Neural crest cell (in vitro differentiated cells): ENCODE measurements at regions not wholly inside any gene's neighbourhood (a gene's known extent, or its start where the extent isn't known, plus 50 kb on each side); places are given as distances from the start of the nearest gene placed in this dataset.

Experiments
- DNase-seq: peaks from one replicate; pipeline ENCODE4 v3.0.0; 2021; ENCODE audit warnings: low read depth, mixed read lengths, low spot score
- H3K27ac Mint-ChIP-seq: one replicate; pipeline ENCODE4 v1.8.0; 2021; ENCODE audit warnings: mild to moderate bottlenecking, mixed read lengths; ENCODE audit not compliant: unreplicated experiment
- H3K27me3 Mint-ChIP-seq: 2 replicates; pipeline ENCODE4 v1.8.0; 2021; ENCODE audit warnings: low read depth, mild to moderate bottlenecking, mixed read lengths
- H3K36me3 Mint-ChIP-seq: 2 replicates; pipeline ENCODE4 v1.8.0; 2021; ENCODE audit warnings: low read depth, mild to moderate bottlenecking, mixed read lengths
- H3K4me1 Mint-ChIP-seq: 2 replicates; pipeline ENCODE4 v1.8.0; 2021; ENCODE audit warnings: mixed read lengths
- H3K4me3 Mint-ChIP-seq: one replicate; pipeline ENCODE4 v1.8.0; 2021; ENCODE audit warnings: mild to moderate bottlenecking, mixed read lengths
- H3K9me3 Mint-ChIP-seq: 2 replicates; pipeline ENCODE4 v1.8.0; 2021; ENCODE audit warnings: mixed read lengths
- CTCF ChIP-seq: fragments of 200-600 bp; sonication (generic); conservative IDR thresholded peaks from 2 replicates; pipeline ENCODE4 v1.5.0; 2021; ENCODE audit warnings: antibody characterized with exemption, mild to moderate bottlenecking

GRCh38 chr4:155591738-155592143 lies 74.9 kb upstream of the GUCY1A1 start:
- no peak overlapping the region for H3K27ac Mint-ChIP-seq
- TF ChIP-seq CTCF, result no peak
- peaks cover 3% of the 10 kb centered on the region for H3K9me3 Mint-ChIP-seq
- H3K4me1 Mint-ChIP-seq, result peaks cover 12% of the 10 kb centered on the region
- H3K4me3 Mint-ChIP-seq, result no peak overlapping the region
- DNase-seq, result no peak
- no peaks in the 10 kb centered on the region for H3K27me3 Mint-ChIP-seq
- H3K36me3 Mint-ChIP-seq, result no peaks in the 10 kb centered on the region

GRCh38 chr4:155590796-155591585 lies 75.7 kb upstream of the GUCY1A1 start:
- DNase-seq, result no peak
- Mint-ChIP-seq H3K4me3 (no peak overlapping the region), H3K36me3 (no peaks in the 10 kb centered on the region), H3K4me1 (peaks cover 12% of the 10 kb centered on the region), H3K27ac (no peak overlapping the region), H3K27me3 (no peaks in the 10 kb centered on the region), H3K9me3 (peaks cover 3% of the 10 kb centered on the region)
- no peak for TF ChIP-seq CTCF

GRCh38 chr4:155588437-155588836 lies 78.2 kb upstream of the GUCY1A1 start:
- peaks cover 8% of the 10 kb centered on the region for H3K4me1 Mint-ChIP-seq
- H3K9me3 Mint-ChIP-seq, result peaks cover 3% of the 10 kb centered on the region
- no peaks in the 10 kb centered on the region for H3K27me3 Mint-ChIP-seq
- H3K27ac Mint-ChIP-seq, result no peak overlapping the region
- TF ChIP-seq CTCF, result no peak
- no peak for DNase-seq
- H3K4me3 Mint-ChIP-seq, result no peak overlapping the region
- H3K36me3 Mint-ChIP-seq, result no peaks in the 10 kb centered on the region

- no peak overlapping the region for H3K27ac Mint-ChIP-seq
- peaks cover 3% of the 10 kb centered on the region for H3K9me3 Mint-ChIP-seq
- H3K27me3 Mint-ChIP-seq, result no peaks in the 10 kb centered on the region
- peaks cover 10% of the 10 kb centered on the region for H3K4me1 Mint-ChIP-seq
- H3K36me3 Mint-ChIP-seq, result no peaks in the 10 kb centered on the region
- no peak overlapping the region for H3K4me3 Mint-ChIP-seq
- no peak for DNase-seq
- no peak for TF ChIP-seq CTCF
These were observed 78.9 kb upstream of the GUCY1A1 start for GRCh38 chr4:155587766-155588165.

GRCh38 chr4:155582971-155583437 lies 83.6 kb upstream of the GUCY1A1 start:
- H3K9me3 Mint-ChIP-seq, result no peaks in the 10 kb centered on the region
- no peaks in the 10 kb centered on the region for H3K27me3 Mint-ChIP-seq
- H3K36me3 Mint-ChIP-seq, result no peaks in the 10 kb centered on the region
- H3K4me1 Mint-ChIP-seq, result peaks cover 10% of the 10 kb centered on the region
- H3K27ac Mint-ChIP-seq, result no peak overlapping the region
- no peak for DNase-seq
- H3K4me3 Mint-ChIP-seq, result no peak overlapping the region
- no peak for TF ChIP-seq CTCF
